SK-N-SH treated with all-trans-retinoic acid at 6 μM for 48 hours (cell line): ENCODE measurements at regions not wholly inside any gene's neighbourhood (a gene's known extent, or its start where the extent isn't known, plus 50 kb on each side); places are given as distances from the start of the nearest gene placed in this dataset.

Experiments used
- GLIS3 ChIP-seq: fragments of 250-450 bp; sonication (Bioruptor Pico); IDR thresholded peaks from 2 replicates; pipeline ENCODE4 v1.5.0; 2020; ENCODE audit warnings: mild to moderate bottlenecking, moderate library complexity
- ISL1 ChIP-seq: fragments of 250-450 bp; sonication (Bioruptor Pico); IDR thresholded peaks from 2 replicates; pipeline ENCODE4 v2.1.2; 2022; ENCODE audit warnings: mild to moderate bottlenecking, moderate library complexity
- SNAI2 ChIP-seq: fragments of 250-450 bp; sonication (Bioruptor Pico); IDR thresholded peaks from 2 replicates; pipeline ENCODE4 v1.5.0; 2020; ENCODE audit warnings: mild to moderate bottlenecking, moderate library complexity
- TF ChIP-seq, protein P1 (sequence below): fragments of 250-450 bp; sonication (Bioruptor Pico); IDR thresholded peaks from 2 replicates; pipeline ENCODE4 v1.8.0; 2020; ENCODE audit warnings: mild to moderate bottlenecking, moderate library complexity, borderline replicate concordance
- TF ChIP-seq, protein P2 (sequence below): fragments of 250-450 bp; sonication (Bioruptor Pico); IDR thresholded peaks from 2 replicates; pipeline ENCODE4 v1.5.0; 2020; ENCODE audit warnings: mild to moderate bottlenecking, moderate library complexity

DNA sequence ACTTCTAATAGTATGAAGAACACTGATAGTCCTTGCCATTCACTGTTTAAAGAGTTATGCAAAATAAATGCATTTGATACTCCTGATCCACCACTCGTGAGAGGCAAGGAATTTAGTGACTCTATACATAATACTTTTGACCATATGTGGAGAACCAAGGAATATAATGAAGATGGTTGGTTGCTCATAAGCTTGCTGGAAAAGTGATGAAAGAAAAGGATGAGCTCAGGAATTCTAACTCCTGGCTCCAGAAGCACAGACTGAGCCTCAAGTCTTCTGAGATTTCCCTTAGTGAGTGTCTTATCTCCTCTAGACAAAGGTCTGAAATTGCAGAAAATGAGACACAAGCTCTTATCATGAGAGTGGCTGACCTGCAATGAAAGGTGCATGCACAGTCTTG lies 57.1 kb upstream of the KRAS start:
- TF ChIP-seq GLIS3 (CRISPR knock-in tag), result no peak
- TF ChIP-seq ISL1 (CRISPR knock-in tag), result no peak
- TF ChIP-seq, protein P1, sequence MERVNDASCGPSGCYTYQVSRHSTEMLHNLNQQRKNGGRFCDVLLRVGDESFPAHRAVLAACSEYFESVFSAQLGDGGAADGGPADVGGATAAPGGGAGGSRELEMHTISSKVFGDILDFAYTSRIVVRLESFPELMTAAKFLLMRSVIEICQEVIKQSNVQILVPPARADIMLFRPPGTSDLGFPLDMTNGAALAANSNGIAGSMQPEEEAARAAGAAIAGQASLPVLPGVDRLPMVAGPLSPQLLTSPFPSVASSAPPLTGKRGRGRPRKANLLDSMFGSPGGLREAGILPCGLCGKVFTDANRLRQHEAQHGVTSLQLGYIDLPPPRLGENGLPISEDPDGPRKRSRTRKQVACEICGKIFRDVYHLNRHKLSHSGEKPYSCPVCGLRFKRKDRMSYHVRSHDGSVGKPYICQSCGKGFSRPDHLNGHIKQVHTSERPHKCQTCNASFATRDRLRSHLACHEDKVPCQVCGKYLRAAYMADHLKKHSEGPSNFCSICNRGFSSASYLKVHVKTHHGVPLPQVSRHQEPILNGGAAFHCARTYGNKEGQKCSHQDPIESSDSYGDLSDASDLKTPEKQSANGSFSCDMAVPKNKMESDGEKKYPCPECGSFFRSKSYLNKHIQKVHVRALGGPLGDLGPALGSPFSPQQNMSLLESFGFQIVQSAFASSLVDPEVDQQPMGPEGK (CRISPR knock-in tag), result no peak
- TF ChIP-seq, protein P2, sequence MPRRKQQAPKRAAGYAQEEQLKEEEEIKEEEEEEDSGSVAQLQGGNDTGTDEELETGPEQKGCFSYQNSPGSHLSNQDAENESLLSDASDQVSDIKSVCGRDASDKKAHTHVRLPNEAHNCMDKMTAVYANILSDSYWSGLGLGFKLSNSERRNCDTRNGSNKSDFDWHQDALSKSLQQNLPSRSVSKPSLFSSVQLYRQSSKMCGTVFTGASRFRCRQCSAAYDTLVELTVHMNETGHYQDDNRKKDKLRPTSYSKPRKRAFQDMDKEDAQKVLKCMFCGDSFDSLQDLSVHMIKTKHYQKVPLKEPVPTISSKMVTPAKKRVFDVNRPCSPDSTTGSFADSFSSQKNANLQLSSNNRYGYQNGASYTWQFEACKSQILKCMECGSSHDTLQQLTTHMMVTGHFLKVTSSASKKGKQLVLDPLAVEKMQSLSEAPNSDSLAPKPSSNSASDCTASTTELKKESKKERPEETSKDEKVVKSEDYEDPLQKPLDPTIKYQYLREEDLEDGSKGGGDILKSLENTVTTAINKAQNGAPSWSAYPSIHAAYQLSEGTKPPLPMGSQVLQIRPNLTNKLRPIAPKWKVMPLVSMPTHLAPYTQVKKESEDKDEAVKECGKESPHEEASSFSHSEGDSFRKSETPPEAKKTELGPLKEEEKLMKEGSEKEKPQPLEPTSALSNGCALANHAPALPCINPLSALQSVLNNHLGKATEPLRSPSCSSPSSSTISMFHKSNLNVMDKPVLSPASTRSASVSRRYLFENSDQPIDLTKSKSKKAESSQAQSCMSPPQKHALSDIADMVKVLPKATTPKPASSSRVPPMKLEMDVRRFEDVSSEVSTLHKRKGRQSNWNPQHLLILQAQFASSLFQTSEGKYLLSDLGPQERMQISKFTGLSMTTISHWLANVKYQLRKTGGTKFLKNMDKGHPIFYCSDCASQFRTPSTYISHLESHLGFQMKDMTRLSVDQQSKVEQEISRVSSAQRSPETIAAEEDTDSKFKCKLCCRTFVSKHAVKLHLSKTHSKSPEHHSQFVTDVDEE (CRISPR knock-in tag), result no peak
- no peak for TF ChIP-seq SNAI2 (CRISPR knock-in tag)
